Trophoblast cell (in vitro differentiated cells and primary cell): ENCODE measurements at regions not wholly inside any gene's neighbourhood (a gene's known extent, or its start where the extent isn't known, plus 50 kb on each side); places are given as distances from the start of the nearest gene placed in this dataset.

Experiments
- DNase-seq, 2 donors: peaks; one replicate each; pipeline ENCODE4 v3.0.0-alpha.2; 2016
- H2AFZ ChIP-seq: 2 replicates; pipeline ENCODE4 v1.6.1; 2013; ENCODE audit warnings: low read length, moderate library complexity, mild to moderate bottlenecking; ENCODE audit not compliant: insufficient read depth, poor library complexity
- H2AK5ac ChIP-seq: 2 replicates; pipeline ENCODE4 v1.6.1; 2013; ENCODE audit warnings: mild to moderate bottlenecking, low read length
- H2BK120ac ChIP-seq: 2 replicates; pipeline ENCODE4 v1.6.1; 2013; ENCODE audit warnings: low read length, mild to moderate bottlenecking, moderate library complexity; ENCODE audit not compliant: insufficient read depth, poor library complexity
- H2BK12ac ChIP-seq: 2 replicates; pipeline ENCODE4 v1.6.1; 2013; ENCODE audit warnings: mild to moderate bottlenecking, low read length, moderate library complexity
- H2BK5ac ChIP-seq: 2 replicates; pipeline ENCODE4 v1.6.1; 2013; ENCODE audit warnings: low read length, low read depth, moderate library complexity, mild to moderate bottlenecking; ENCODE audit not compliant: poor library complexity
- H3K14ac ChIP-seq: 2 replicates; pipeline ENCODE4 v1.6.1; 2013; ENCODE audit warnings: mild to moderate bottlenecking, low read length
- H3K18ac ChIP-seq: 2 replicates; pipeline ENCODE4 v1.6.1; 2013; ENCODE audit warnings: mild to moderate bottlenecking, low read length
- H3K23ac ChIP-seq: 2 replicates; pipeline ENCODE4 v1.6.1; 2013; ENCODE audit warnings: low read length
- H3K27ac ChIP-seq: 2 replicates; pipeline ENCODE4 v1.5.1; 2013; ENCODE audit warnings: low read depth, mild to moderate bottlenecking, inconsistent platforms, low read length, moderate library complexity
- H3K27me3 ChIP-seq: 2 replicates; pipeline ENCODE4 v1.6.1; 2013; ENCODE audit warnings: inconsistent platforms, mild to moderate bottlenecking, low read length, moderate library complexity; ENCODE audit not compliant: insufficient read depth
- H3K36me3 ChIP-seq, 2 experiments: 1 replicate in 1 of 2; 2 replicates in 1 of 2; pipeline ENCODE4 v1.6.1; 2013; ENCODE audit warnings: low read length in 2 of 2, mild to moderate bottlenecking in 2 of 2, moderate library complexity in 1 of 2; ENCODE audit not compliant: insufficient read depth in 2 of 2, control insufficient read depth in 1 of 2
- H3K4ac ChIP-seq: 2 replicates; pipeline ENCODE4 v1.6.1; 2013; ENCODE audit warnings: low read depth, mild to moderate bottlenecking, low read length, moderate library complexity
- H3K4me1 ChIP-seq, 2 experiments: 1 replicate in 1 of 2; 2 replicates in 1 of 2; pipeline ENCODE4 v1.6.1; 2013; ENCODE audit warnings: low read length in 2 of 2, mild to moderate bottlenecking in 2 of 2, moderate library complexity in 1 of 2; ENCODE audit not compliant: insufficient read depth in 2 of 2, control insufficient read depth in 1 of 2
- H3K4me2 ChIP-seq: 2 replicates; pipeline ENCODE4 v1.6.1; 2013; ENCODE audit warnings: inconsistent platforms, mild to moderate bottlenecking, low read length, moderate library complexity
- H3K4me3 ChIP-seq: 2 replicates; pipeline ENCODE4 v1.5.1; 2013; ENCODE audit warnings: mild to moderate bottlenecking, low read depth, low read length, inconsistent platforms
- H3K79me1 ChIP-seq: one replicate; pipeline ENCODE4 v1.6.1; 2013; ENCODE audit warnings: low read length
- H3K79me2 ChIP-seq: 2 replicates; pipeline ENCODE4 v1.6.1; 2013; ENCODE audit warnings: low read length, mild to moderate bottlenecking; ENCODE audit not compliant: control insufficient read depth, insufficient read depth, poor library complexity
- H3K9ac ChIP-seq: 2 replicates; pipeline ENCODE4 v1.6.1; 2013; ENCODE audit warnings: mild to moderate bottlenecking, low read length
- H3K9me3 ChIP-seq: 2 replicates; pipeline ENCODE4 v1.6.1; 2013; ENCODE audit warnings: low read depth, mild to moderate bottlenecking, control low read depth, inconsistent platforms, low read length; ENCODE audit not compliant: insufficient read depth
- H4K12ac ChIP-seq: 2 replicates; pipeline ENCODE4 v1.6.1; 2013; ENCODE audit warnings: low read depth, mild to moderate bottlenecking, low read length, moderate library complexity
- H4K8ac ChIP-seq: 2 replicates; pipeline ENCODE4 v1.6.1; 2013; ENCODE audit warnings: low read depth, mild to moderate bottlenecking, low read length, moderate library complexity
- H4K91ac ChIP-seq: one replicate; pipeline ENCODE4 v1.6.1; 2013; ENCODE audit warnings: low read depth, mild to moderate bottlenecking, low read length, moderate library complexity
- WGBS: extraction: QIAGEN DNeasy Blood & Tissue Kit; methylation state at CpG from one replicate; pipeline ENCODE4 v1.1.7; 2013; ENCODE audit warnings: missing lambda C conversion rate; ENCODE audit not compliant: insufficient read length, insufficient coverage; ENCODE audit errors: extremely low coverage; 5-methylcytosine and 5-hydroxymethylcytosine counted together

DNA sequence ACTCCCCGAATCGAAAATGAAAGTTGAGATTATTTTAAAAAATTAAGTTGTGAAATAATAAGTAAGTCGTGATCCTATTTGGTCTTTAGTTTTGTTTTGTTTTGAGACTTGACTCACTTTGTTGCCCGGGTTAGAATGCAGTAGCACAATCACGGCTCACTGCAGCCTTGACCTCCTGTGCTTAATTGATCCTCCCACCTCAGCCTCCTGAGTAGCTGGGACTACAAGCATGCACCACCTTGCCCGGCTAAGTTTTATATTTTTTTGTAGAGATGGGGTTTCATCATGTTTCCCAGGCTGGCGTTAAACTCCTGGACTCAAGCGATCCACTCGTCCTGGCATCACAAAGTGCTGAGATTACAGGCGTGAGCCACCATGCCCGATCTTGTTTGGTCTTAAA, 326.2 kb downstream of the MYCN start:
- Histone ChIP-seq H4K8ac (no peak overlapping the region), H2AFZ (no peak overlapping the region), H3K9ac (no peak overlapping the region), H3K4ac (no peak overlapping the region), H3K27me3 (no peaks in the 10 kb centered on the region), H3K79me1 (no peaks in the 10 kb centered on the region), H3K36me3 (no peaks in the 10 kb centered on the region), H3K18ac (no peak overlapping the region), H3K23ac (no peak overlapping the region), H2AK5ac (no peak overlapping the region), H3K4me1 (no peaks in the 10 kb centered on the region), H2BK5ac (no peak overlapping the region), H3K9me3 (no peaks in the 10 kb centered on the region), H3K79me2 (no peaks in the 10 kb centered on the region), H4K12ac (no peak overlapping the region), H3K4me2 (no peak overlapping the region), H3K4me3 (no peak overlapping the region), H3K27ac (no peak overlapping the region), H4K91ac (no peak overlapping the region), H2BK12ac (no peak overlapping the region), H2BK120ac (no peak overlapping the region), H3K14ac (no peak overlapping the region)
- DNase-seq, result no peak
- 100% methylated on average over 1 of the region's 11 CpGs for WGBS

- Histone ChIP-seq H2AFZ (no peak overlapping the region), H3K23ac (no peak overlapping the region), H3K9me3 (no peaks in the 10 kb centered on the region), H3K27me3 (no peaks in the 10 kb centered on the region), H2BK12ac (no peak overlapping the region), H2BK5ac (no peak overlapping the region), H3K4me3 (no peak overlapping the region), H4K91ac (no peak overlapping the region), H3K27ac (no peak overlapping the region), H4K8ac (no peak overlapping the region), H4K12ac (no peak overlapping the region), H3K36me3 (no peaks in the 10 kb centered on the region), H3K79me1 (no peaks in the 10 kb centered on the region), H3K9ac (no peak overlapping the region), H3K4me1 (no peaks in the 10 kb centered on the region), H2AK5ac (no peak overlapping the region), H3K79me2 (no peaks in the 10 kb centered on the region), H3K14ac (no peak overlapping the region), H3K4ac (no peak overlapping the region), H2BK120ac (no peak overlapping the region), H3K4me2 (no peak overlapping the region), H3K18ac (no peak overlapping the region)
- DNase-seq, result no peak
- WGBS, result no CpG with 5 or more reads among the region's 4 CpGs
Measured at GRCh38 chr2:16264931-16265540, 324.7 kb downstream of the MYCN start.

GRCh38 chr2:16264491-16264890, 324.1 kb downstream of the MYCN start:
- H3K4me2 ChIP-seq, result no peak overlapping the region
- no peak overlapping the region for H3K14ac ChIP-seq
- H3K27ac ChIP-seq, result no peak overlapping the region
- H2BK5ac ChIP-seq, result no peak overlapping the region
- no peaks in the 10 kb centered on the region for H3K27me3 ChIP-seq
- H2AK5ac ChIP-seq, result no peak overlapping the region
- H4K91ac ChIP-seq, result no peak overlapping the region
- H3K18ac ChIP-seq, result no peak overlapping the region
- H4K12ac ChIP-seq, result no peak overlapping the region
- H3K23ac ChIP-seq, result no peak overlapping the region
- no peaks in the 10 kb centered on the region for H3K79me2 ChIP-seq
- no peak overlapping the region for H2BK12ac ChIP-seq
- H3K9me3 ChIP-seq, result no peaks in the 10 kb centered on the region
- no peak overlapping the region for H3K4ac ChIP-seq
- no peaks in the 10 kb centered on the region for H3K79me1 ChIP-seq
- no CpG with 5 or more reads among the region's 4 CpGs for WGBS
- no peak overlapping the region for H2AFZ ChIP-seq
- no peaks in the 10 kb centered on the region for H3K36me3 ChIP-seq
- no peak overlapping the region for H4K8ac ChIP-seq
- DNase-seq, result no peak
- no peak overlapping the region for H2BK120ac ChIP-seq
- H3K4me1 ChIP-seq, result no peaks in the 10 kb centered on the region
- H3K4me3 ChIP-seq, result no peak overlapping the region
- no peak overlapping the region for H3K9ac ChIP-seq

- H3K27ac ChIP-seq, result no peak overlapping the region
- no peaks in the 10 kb centered on the region for H3K79me2 ChIP-seq
- no peaks in the 10 kb centered on the region for H3K79me1 ChIP-seq
- H4K8ac ChIP-seq, result no peak overlapping the region
- H2AK5ac ChIP-seq, result no peak overlapping the region
- H3K4me3 ChIP-seq, result no peak overlapping the region
- no peak overlapping the region for H2AFZ ChIP-seq
- H3K9ac ChIP-seq, result no peak overlapping the region
- DNase-seq, result no peak
- no peak overlapping the region for H2BK5ac ChIP-seq
- no peak overlapping the region for H3K4me2 ChIP-seq
- no peaks in the 10 kb centered on the region for H3K27me3 ChIP-seq
- no peak overlapping the region for H4K91ac ChIP-seq
- H3K18ac ChIP-seq, result no peak overlapping the region
- H4K12ac ChIP-seq, result no peak overlapping the region
- no peak overlapping the region for H2BK12ac ChIP-seq
- no peak overlapping the region for H3K4ac ChIP-seq
- H3K36me3 ChIP-seq, result no peaks in the 10 kb centered on the region
- H3K4me1 ChIP-seq, result no peaks in the 10 kb centered on the region
- H3K14ac ChIP-seq, result no peak overlapping the region
- no peaks in the 10 kb centered on the region for H3K9me3 ChIP-seq
- no peak overlapping the region for H2BK120ac ChIP-seq
- WGBS, result no CpG with 5 or more reads among the region's 14 CpGs
- H3K23ac ChIP-seq, result no peak overlapping the region
Measured at GRCh38 chr2:16263241-16263890, 323.0 kb downstream of the MYCN start.
